H1 (cell line): ENCODE measurements at regions not wholly inside any gene's neighbourhood (a gene's known extent, or its start where the extent isn't known, plus 50 kb on each side); places are given as distances from the start of the nearest gene placed in this dataset.

ENCODE experiments used
- NANOG ChIP-seq: IDR thresholded peaks from 2 replicates; pipeline ENCODE4 v1.6.1; 2011; ENCODE audit warnings: low read length, low read depth, mild to moderate bottlenecking, inconsistent platforms; ENCODE audit not compliant: insufficient read depth, poor library complexity, severe bottlenecking

- no peak for TF ChIP-seq NANOG
These were observed 192.3 kb upstream of the GRID2 start (continued) for GRCh38 chr4:92111493-92111892.
